ENCODE measurements at regions not wholly inside any gene's neighbourhood (a gene's known extent, or its start where the extent isn't known, plus 50 kb on each side); places are given as distances from the start of the nearest gene placed in this dataset.
"Not testable (repeated sequence)": the region's sequence is repeated elsewhere in the genome, so short reads cannot be mapped to it uniquely, and the experiment has no call there.

GRCh38 chr6:157750973-157751372 lies 72.1 kb upstream of the SNX9 start:
- Mint-ChIP-seq H3K27me3 (peaks cover 20% of the 10 kb centered on the region), H3K4me1 (peaks cover 18% of the 10 kb centered on the region)
- DNase-seq; CTCF ChIA-PET; H3K27ac Mint-ChIP-seq; H3K36me3 Mint-ChIP-seq (ENCODE audit: low read depth); H3K4me3 Mint-ChIP-seq; H3K9me3 Mint-ChIP-seq; POLR2A ChIA-PET: not testable (repeated sequence)

- H3K36me3 Mint-ChIP-seq (ENCODE audit: low read depth), result no peaks in the 10 kb centered on the region
- no peak overlapping the region for H3K4me3 Mint-ChIP-seq
- H3K4me1 Mint-ChIP-seq, result peaks cover 25% of the 10 kb centered on the region
- DNase-seq, result no peak
- peaks cover 4% of the 10 kb centered on the region for H3K9me3 Mint-ChIP-seq
- ChIA-PET POLR2A (no interaction called here), CTCF (no interaction called here)
- H3K27ac Mint-ChIP-seq, result no peak overlapping the region
- H3K27me3 Mint-ChIP-seq, result peaks cover 24% of the 10 kb centered on the region
Observed at GRCh38 chr6:157751547-157752200, 71.4 kb upstream of the SNX9 start.

- POLR2A ChIA-PET; H3K36me3 Mint-ChIP-seq (ENCODE audit: low read depth); H3K9me3 Mint-ChIP-seq; DNase-seq; H3K27ac Mint-ChIP-seq; H3K4me3 Mint-ChIP-seq: not testable (repeated sequence)
- Mint-ChIP-seq H3K27me3 (peaks cover 30% of the 10 kb centered on the region), H3K4me1 (peaks cover 29% of the 10 kb centered on the region)
- CTCF ChIA-PET, result interaction anchor here (0.6 kb wide), 1 partner anchor 290 kb away, joined by 3 read pairs; no protein-coding TSS in a partner anchor
Observed at GRCh38 chr6:157752879-157753278, 70.2 kb upstream of the SNX9 start.

GRCh38 chr6:157753291-157753690 lies 69.8 kb upstream of the SNX9 start:
- Mint-ChIP-seq H3K27ac (no peak overlapping the region), H3K36me3 (ENCODE audit: low read depth) (no peaks in the 10 kb centered on the region), H3K4me1 (peaks cover 31% of the 10 kb centered on the region), H3K4me3 (no peak overlapping the region), H3K27me3 (peaks cover 34% of the 10 kb centered on the region), H3K9me3 (peaks cover 4% of the 10 kb centered on the region)
- POLR2A ChIA-PET, result no interaction called here
- DNase-seq, result no peak
- CTCF ChIA-PET, result interaction anchor here (0.6 kb wide), 1 partner anchor 290 kb away, joined by 3 read pairs; no protein-coding TSS in a partner anchor

GRCh38 chr6:157753801-157754200 lies 69.2 kb upstream of the SNX9 start:
- POLR2A ChIA-PET, result not testable (repeated sequence)

GRCh38 chr6:157754351-157754750 lies 68.7 kb upstream of the SNX9 start:
- Mint-ChIP-seq H3K27ac (no peak overlapping the region), H3K4me3 (no peak overlapping the region), H3K9me3 (peaks cover 4% of the 10 kb centered on the region), H3K4me1 (peaks cover 34% of the 10 kb centered on the region), H3K36me3 (ENCODE audit: low read depth) (no peaks in the 10 kb centered on the region), H3K27me3 (peaks cover 40% of the 10 kb centered on the region)
- ChIA-PET POLR2A (no interaction called here), CTCF (interaction anchor here (0.6 to 0.9 kb wide), 2 partner anchors 9 to 24 kb away, joined by 3 to 4 read pairs; no protein-coding TSS in a partner anchor)
- no peak for DNase-seq

More at GRCh38 chr6:157753801-157754200, 69.2 kb upstream of the SNX9 start:
- not testable (repeated sequence) for DNase-seq; H3K36me3 Mint-ChIP-seq (ENCODE audit: low read depth); H3K27ac Mint-ChIP-seq; H3K4me3 Mint-ChIP-seq; H3K9me3 Mint-ChIP-seq
- CTCF ChIA-PET, result interaction anchor here (0.9 kb wide), 1 partner anchor 10 kb away, joined by 4 read pairs; no protein-coding TSS in a partner anchor
- Mint-ChIP-seq H3K4me1 (peaks cover 35% of the 10 kb centered on the region), H3K27me3 (peaks cover 39% of the 10 kb centered on the region)

- CTCF ChIA-PET, result interaction anchor here (0.9 to 2.5 kb wide), 6 partner anchors 9 to 136 kb away, joined by 3 to 10 read pairs (median 4); no protein-coding TSS in a partner anchor
- Mint-ChIP-seq H3K9me3 (peaks cover 4% of the 10 kb centered on the region), H3K4me3 (no peak overlapping the region), H3K27me3 (peaks cover 39% of the 10 kb centered on the region), H3K36me3 (ENCODE audit: low read depth) (no peaks in the 10 kb centered on the region), H3K27ac (no peak overlapping the region), H3K4me1 (peaks cover 36% of the 10 kb centered on the region)
- POLR2A ChIA-PET, result no interaction called here
- DNase-seq, result no peak
Observed at GRCh38 chr6:157755032-157755745, 67.9 kb upstream of the SNX9 start.

GRCh38 chr6:157755746-157756411 lies 67.2 kb upstream of the SNX9 start:
- ChIA-PET POLR2A (no interaction called here), CTCF (interaction anchor here (0.7 to 2.5 kb wide), 20 partner anchors 8 to 441 kb away, joined by 3 to 10 read pairs (median 4); no protein-coding TSS in a partner anchor)
- Mint-ChIP-seq H3K4me1 (peaks cover 43% of the 10 kb centered on the region), H3K36me3 (ENCODE audit: low read depth) (no peaks in the 10 kb centered on the region), H3K4me3 (no peak overlapping the region), H3K27me3 (peaks cover 36% of the 10 kb centered on the region), H3K27ac (no peak overlapping the region), H3K9me3 (peaks cover 4% of the 10 kb centered on the region)
- no peak for DNase-seq

- Mint-ChIP-seq H3K4me3 (no peak overlapping the region), H3K27me3 (peaks cover 39% of the 10 kb centered on the region), H3K36me3 (ENCODE audit: low read depth) (no peaks in the 10 kb centered on the region), H3K4me1 (peaks cover 53% of the 10 kb centered on the region), H3K9me3 (peaks cover 2% of the 10 kb centered on the region), H3K27ac (no peak overlapping the region)
- ChIA-PET POLR2A (no interaction called here), CTCF (interaction anchor here (0.8 to 2.5 kb wide), 21 partner anchors 9 to 442 kb away, joined by 3 to 10 read pairs (median 4); no protein-coding TSS in a partner anchor)
- peak; percentile 82 for DNase-seq
Observed at GRCh38 chr6:157756708-157757429, 66.2 kb upstream of the SNX9 start.

GRCh38 chr6:157757430-157758403 lies 65.3 kb upstream of the SNX9 start:
- Mint-ChIP-seq H3K36me3 (ENCODE audit: low read depth) (no peaks in the 10 kb centered on the region), H3K4me3 (no peak overlapping the region), H3K9me3 (peaks cover 2% of the 10 kb centered on the region), H3K27ac (no peak overlapping the region), H3K27me3 (peaks cover 42% of the 10 kb centered on the region), H3K4me1 (peaks cover 60% of the 10 kb centered on the region)
- ChIA-PET CTCF (interaction anchor here (0.5 to 2.5 kb wide), 16 partner anchors 8 to 443 kb away, joined by 3 to 10 read pairs (median 4); no protein-coding TSS in a partner anchor), POLR2A (no interaction called here)
- DNase-seq, result no peak

GRCh38 chr6:157758516-157759023 lies 64.5 kb upstream of the SNX9 start:
- Mint-ChIP-seq H3K9me3 (peaks cover 2% of the 10 kb centered on the region), H3K27me3 (peaks cover 46% of the 10 kb centered on the region), H3K36me3 (ENCODE audit: low read depth) (no peaks in the 10 kb centered on the region), H3K4me3 (no peak overlapping the region), H3K27ac (no peak overlapping the region), H3K4me1 (peaks cover 68% of the 10 kb centered on the region)
- CTCF ChIA-PET, result interaction anchor here (0.7 to 1.1 kb wide), 5 partner anchors 12 to 378 kb away, joined by 3 read pairs; partner anchors contain the start of gene ZDHHC14
- no peak for DNase-seq
- POLR2A ChIA-PET, result no interaction called here

Measured in activated CD4-positive, alpha-beta T cell treated with anti-CD3 and anti-CD28 coated beads, Interleukin-2, amount 10 ng/mL, durations not matched to agents 7 days and 5 days (primary cell).